T-helper 17 cell (primary cell): ENCODE measurements at regions not wholly inside any gene's neighbourhood (a gene's known extent, or its start where the extent isn't known, plus 50 kb on each side); places are given as distances from the start of the nearest gene placed in this dataset.

Source experiments
- ATAC-seq: fragments of 150-1000 bp; cut with Tn5 transposase; 2 replicates; pipeline ENCODE4 v1.10.0; 2021; ENCODE audit warnings: mild to moderate bottlenecking, moderate library complexity
- DNase-seq, 3 donors: peaks; one replicate each; pipeline versions ENCODE4 v3.0.0 to v3.0.0-alpha.2; 2020 to 2021
- H3K9me3 ChIP-seq: one replicate; pipeline ENCODE4 v1.7.0; 2013; ENCODE audit warnings: low read length, mild to moderate bottlenecking; ENCODE audit not compliant: control insufficient read depth, poor library complexity, severe bottlenecking
- H3K27ac Mint-ChIP-seq: one replicate; pipeline ENCODE4 v1.8.0; 2022; ENCODE audit warnings: mild to moderate bottlenecking, moderate library complexity, mixed read lengths
- H3K27me3 Mint-ChIP-seq: one replicate; pipeline ENCODE4 v1.8.0; 2022; ENCODE audit warnings: mixed read lengths
- H3K36me3 Mint-ChIP-seq: one replicate; pipeline ENCODE4 v1.8.0; 2022; ENCODE audit warnings: low read depth, mixed read lengths
- H3K4me1 Mint-ChIP-seq: one replicate; pipeline ENCODE4 v1.8.0; 2022; ENCODE audit warnings: mild to moderate bottlenecking, mixed read lengths
- H3K4me3 Mint-ChIP-seq: one replicate; pipeline ENCODE4 v1.8.0; 2022; ENCODE audit warnings: mild to moderate bottlenecking, moderate library complexity, mixed read lengths

GRCh38 chr4:121562811-121563210 lies 134.0 kb downstream of the ANXA5 start:
- H3K27ac Mint-ChIP-seq = no peak overlapping the region
- H3K4me1 Mint-ChIP-seq = no peaks in the 10 kb centered on the region
- ATAC-seq = no peak
- no peaks in the 10 kb centered on the region for H3K36me3 Mint-ChIP-seq
- DNase-seq = no peak
- H3K27me3 Mint-ChIP-seq = peaks cover 32% of the 10 kb centered on the region
- no peaks in the 10 kb centered on the region for H3K9me3 ChIP-seq
- H3K4me3 Mint-ChIP-seq = no peak overlapping the region

- H3K4me3 Mint-ChIP-seq = no peak overlapping the region
- no peaks in the 10 kb centered on the region for H3K9me3 ChIP-seq
- DNase-seq (no peak), ATAC-seq (no peak)
- peaks cover 12% of the 10 kb centered on the region for H3K27me3 Mint-ChIP-seq
- no peaks in the 10 kb centered on the region for H3K4me1 Mint-ChIP-seq
- H3K27ac Mint-ChIP-seq = no peak overlapping the region
- no peaks in the 10 kb centered on the region for H3K36me3 Mint-ChIP-seq
Measured at GRCh38 chr4:121555315-121556107, 141.3 kb downstream of the ANXA5 start.

- Mint-ChIP-seq H3K27ac (no peak overlapping the region), H3K4me1 (no peaks in the 10 kb centered on the region), H3K27me3 (peaks cover 12% of the 10 kb centered on the region), H3K4me3 (no peak overlapping the region), H3K36me3 (no peaks in the 10 kb centered on the region)
- ATAC-seq (no peak), DNase-seq (no peak)
- no peaks in the 10 kb centered on the region for H3K9me3 ChIP-seq
Measured at GRCh38 chr4:121554382-121554781, 142.4 kb downstream of the ANXA5 start.

- Mint-ChIP-seq H3K27me3 (peaks cover 12% of the 10 kb centered on the region), H3K36me3 (no peaks in the 10 kb centered on the region), H3K4me3 (no peak overlapping the region), H3K4me1 (no peaks in the 10 kb centered on the region), H3K27ac (no peak overlapping the region)
- no peaks in the 10 kb centered on the region for H3K9me3 ChIP-seq
- ATAC-seq (no peak), DNase-seq (no peak)
Measured at GRCh38 chr4:121551881-121552280, 144.9 kb downstream of the ANXA5 start.

GRCh38 chr4:121551271-121551670 lies 145.5 kb downstream of the ANXA5 start:
- H3K27me3 Mint-ChIP-seq = peaks cover 12% of the 10 kb centered on the region
- H3K27ac Mint-ChIP-seq = no peak overlapping the region
- no peak for DNase-seq
- no peaks in the 10 kb centered on the region for H3K4me1 Mint-ChIP-seq
- ATAC-seq = no peak
- H3K36me3 Mint-ChIP-seq = no peaks in the 10 kb centered on the region
- H3K4me3 Mint-ChIP-seq = no peak overlapping the region
- no peaks in the 10 kb centered on the region for H3K9me3 ChIP-seq

GRCh38 chr4:121541696-121542095 lies 155.1 kb downstream of the ANXA5 start:
- H3K27ac Mint-ChIP-seq = no peak overlapping the region
- no peak for DNase-seq
- H3K9me3 ChIP-seq = no peaks in the 10 kb centered on the region
- no peak overlapping the region for H3K4me3 Mint-ChIP-seq
- H3K36me3 Mint-ChIP-seq = no peaks in the 10 kb centered on the region
- no peaks in the 10 kb centered on the region for H3K27me3 Mint-ChIP-seq
- no peak for ATAC-seq
- H3K4me1 Mint-ChIP-seq = peaks cover 7% of the 10 kb centered on the region

GRCh38 chr4:121535351-121535750 lies 154.5 kb upstream of the QRFPR start:
- DNase-seq = no peak
- no peaks in the 10 kb centered on the region for H3K9me3 ChIP-seq
- ATAC-seq = no peak
- peaks cover 4% of the 10 kb centered on the region for H3K4me1 Mint-ChIP-seq
- no peaks in the 10 kb centered on the region for H3K36me3 Mint-ChIP-seq
- no peak overlapping the region for H3K27ac Mint-ChIP-seq
- H3K4me3 Mint-ChIP-seq = no peak overlapping the region
- peaks cover 10% of the 10 kb centered on the region for H3K27me3 Mint-ChIP-seq

GRCh38 chr4:121534187-121534586 lies 153.4 kb upstream of the QRFPR start:
- Mint-ChIP-seq H3K4me1 (peaks cover 4% of the 10 kb centered on the region), H3K27ac (no peak overlapping the region), H3K36me3 (no peaks in the 10 kb centered on the region), H3K4me3 (no peak overlapping the region), H3K27me3 (peaks cover 17% of the 10 kb centered on the region)
- no peaks in the 10 kb centered on the region for H3K9me3 ChIP-seq
- ATAC-seq = no peak
- no peak for DNase-seq

- H3K9me3 ChIP-seq = no peaks in the 10 kb centered on the region
- DNase-seq (no peak), ATAC-seq (no peak)
- H3K36me3 Mint-ChIP-seq = no peaks in the 10 kb centered on the region
- no peaks in the 10 kb centered on the region for H3K4me1 Mint-ChIP-seq
- H3K27ac Mint-ChIP-seq = no peak overlapping the region
- H3K27me3 Mint-ChIP-seq = peaks cover 35% of the 10 kb centered on the region
- H3K4me3 Mint-ChIP-seq = no peak overlapping the region
Measured at GRCh38 chr4:121526509-121526908, 145.7 kb upstream of the QRFPR start.

GRCh38 chr4:121519236-121519838 lies 138.5 kb upstream of the QRFPR start:
- H3K9me3 ChIP-seq = no peaks in the 10 kb centered on the region
- Mint-ChIP-seq H3K4me1 (no peaks in the 10 kb centered on the region), H3K36me3 (no peaks in the 10 kb centered on the region), H3K27ac (no peak overlapping the region), H3K4me3 (no peak overlapping the region), H3K27me3 (peaks cover 18% of the 10 kb centered on the region)
- DNase-seq (no peak), ATAC-seq (no peak)

GRCh38 chr4:121517241-121517640 lies 136.4 kb upstream of the QRFPR start:
- ATAC-seq = no peak
- H3K9me3 ChIP-seq = no peaks in the 10 kb centered on the region
- no peak for DNase-seq
- peaks cover under 1% of the 10 kb centered on the region for H3K27me3 Mint-ChIP-seq
- no peak overlapping the region for H3K27ac Mint-ChIP-seq
- no peaks in the 10 kb centered on the region for H3K36me3 Mint-ChIP-seq
- H3K4me3 Mint-ChIP-seq = no peak overlapping the region
- H3K4me1 Mint-ChIP-seq = no peaks in the 10 kb centered on the region

- ATAC-seq = no peak
- Mint-ChIP-seq H3K36me3 (no peaks in the 10 kb centered on the region), H3K27ac (no peak overlapping the region), H3K27me3 (peaks cover 16% of the 10 kb centered on the region), H3K4me1 (no peaks in the 10 kb centered on the region), H3K4me3 (no peak overlapping the region)
- DNase-seq = no peak
- H3K9me3 ChIP-seq = no peaks in the 10 kb centered on the region
Measured at GRCh38 chr4:121514443-121514842, 133.6 kb upstream of the QRFPR start.

- Mint-ChIP-seq H3K36me3 (no peaks in the 10 kb centered on the region), H3K4me3 (no peak overlapping the region), H3K27me3 (peaks cover 29% of the 10 kb centered on the region), H3K4me1 (no peaks in the 10 kb centered on the region), H3K27ac (no peak overlapping the region)
- H3K9me3 ChIP-seq = no peaks in the 10 kb centered on the region
- DNase-seq (no peak), ATAC-seq (no peak)
Measured at GRCh38 chr4:121510341-121510874, 129.6 kb upstream of the QRFPR start.
